DMS53 treated with DMSO at 0.1 percent for 48 hours (cell line): ENCODE measurements at regions not wholly inside any gene's neighbourhood (a gene's known extent, or its start where the extent isn't known, plus 50 kb on each side); places are given as distances from the start of the nearest gene placed in this dataset.
"Not testable (repeated sequence)": the region's sequence is repeated elsewhere in the genome, so short reads cannot be mapped to it uniquely, and the experiment has no call there.

ENCODE experiments used
- DNase-seq: peaks from one replicate; lab custom pipeline; 2025; ENCODE audit not compliant: unreplicated experiment; lab: John Stamatoyannopoulos, UW

- DNase-seq: no peak
These were observed 55.0 kb upstream of the PPP1R2C start for GRCh38 chrX:42832764-42833549.

DNA sequence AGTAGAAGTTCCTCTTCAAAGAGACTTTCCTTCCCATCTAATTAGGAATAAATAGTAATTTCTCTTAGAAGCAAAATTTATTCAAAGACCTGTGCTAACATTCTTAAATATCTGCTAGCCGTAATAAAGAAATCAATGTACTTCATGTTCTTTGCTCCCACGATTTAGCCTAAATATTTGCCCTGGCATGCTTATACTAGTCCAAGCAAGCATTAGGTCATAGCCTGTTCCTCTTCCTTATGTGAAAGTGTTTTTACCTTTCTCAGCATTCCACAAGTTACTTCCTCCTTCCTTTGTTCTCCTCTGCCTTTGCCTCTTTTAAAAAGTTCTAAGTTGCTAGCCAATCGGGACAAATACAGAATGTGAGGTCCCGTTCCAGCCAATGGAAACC lies 55.6 kb upstream of the PPP1R2C start:
- not testable (repeated sequence) for DNase-seq

DNA sequence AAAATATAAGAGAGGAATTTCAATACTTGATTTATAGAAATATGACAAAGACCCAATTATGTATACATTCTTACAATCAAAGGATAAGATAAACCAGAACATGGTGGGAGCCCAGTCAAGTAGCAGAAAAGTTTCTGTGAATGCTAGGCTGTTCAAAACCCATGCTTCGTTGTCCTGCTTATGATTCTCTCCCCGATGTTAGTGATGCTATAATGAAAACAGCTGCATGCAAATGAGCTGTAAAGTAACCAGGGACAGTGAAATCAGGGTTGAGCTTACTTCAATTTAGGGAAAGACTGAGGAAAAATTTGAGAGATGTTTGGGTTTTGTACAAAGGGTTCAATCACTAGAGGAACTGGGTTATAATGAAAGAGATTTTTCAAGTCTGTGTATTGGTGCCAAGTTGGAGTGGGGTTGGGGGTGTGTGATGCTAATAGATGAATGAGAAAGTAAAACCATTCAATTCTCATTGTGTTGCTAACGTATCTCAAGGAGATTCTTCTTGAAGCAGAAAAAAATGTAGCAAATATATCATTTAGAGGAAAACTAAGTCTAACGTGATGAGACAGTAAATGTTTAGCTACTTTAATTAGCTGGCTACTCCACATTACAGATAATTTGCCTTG lies 59.3 kb upstream of the PPP1R2C start:
- DNase-seq: no peak

DNA sequence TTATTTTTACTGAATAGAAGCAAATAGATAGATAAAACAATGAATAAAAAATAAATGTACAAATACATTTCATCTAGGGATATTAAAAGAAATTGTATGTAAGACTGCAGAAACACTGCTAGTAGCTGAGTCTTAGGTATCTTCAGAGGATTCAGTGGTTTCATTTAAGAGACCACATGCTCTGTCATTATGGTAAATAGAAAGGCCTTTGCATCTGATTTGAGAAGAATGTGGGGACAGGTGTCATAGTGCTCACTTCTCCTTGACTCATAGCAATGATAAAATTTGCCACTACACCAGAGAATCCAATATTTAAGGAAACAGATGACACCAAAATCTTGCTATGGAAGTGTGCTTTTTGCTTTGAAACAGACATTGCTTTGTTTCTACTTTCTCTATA lies 59.8 kb upstream of the PPP1R2C start:
- DNase-seq: no peak

DNA sequence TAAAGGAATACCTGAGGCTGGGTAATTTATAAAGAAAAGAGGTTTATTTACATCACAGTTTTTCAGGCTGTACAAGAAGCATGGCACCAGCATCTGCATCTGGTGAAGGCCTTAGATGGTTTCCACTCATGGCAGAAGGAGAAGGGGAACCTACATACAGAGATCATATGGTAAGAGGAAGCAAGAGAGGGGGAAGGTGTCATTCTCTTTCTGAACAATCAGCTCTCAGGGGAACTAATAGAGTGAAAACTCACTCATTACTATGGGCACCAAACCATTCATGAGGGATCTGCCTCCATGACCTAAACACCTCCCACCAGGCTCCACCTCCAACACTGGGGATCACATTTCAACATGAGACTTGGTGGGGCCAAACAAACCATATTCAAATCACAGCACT lies 61.7 kb upstream of the PPP1R2C start:
- DNase-seq: no peak

DNA sequence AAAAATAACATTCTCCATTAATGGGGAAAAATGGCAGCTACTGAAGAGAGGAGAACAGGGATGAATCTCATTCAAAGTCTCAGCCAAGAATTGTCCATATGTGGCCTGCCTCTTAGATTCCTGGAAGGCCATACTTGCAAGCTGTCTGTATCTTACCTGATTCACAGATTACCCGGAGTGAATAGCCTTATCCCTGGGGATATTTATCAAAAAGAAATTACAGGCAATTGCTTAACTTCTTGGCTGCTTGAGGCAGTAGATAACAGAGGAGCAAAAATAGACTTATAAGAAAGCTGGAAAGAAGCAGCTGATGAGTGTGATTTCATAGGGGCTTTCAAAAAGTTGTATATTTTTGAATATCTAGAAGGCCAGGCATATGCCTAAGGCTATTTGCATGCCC lies 68.8 kb upstream of the PPP1R2C start:
- DNase-seq: no peak

- no peak for DNase-seq
These were observed 77.3 kb upstream of the PPP1R2C start for GRCh38 chrX:42855259-42855658.

GRCh38 chrX:42857766-42858165 lies 79.8 kb upstream of the PPP1R2C start:
- no peak for DNase-seq

- DNase-seq: no peak
These were observed 91.0 kb upstream of the PPP1R2C start for GRCh38 chrX:42869011-42869410.

- DNase-seq: no peak
These were observed 91.9 kb upstream of the PPP1R2C start for GRCh38 chrX:42869659-42870476.

DNA sequence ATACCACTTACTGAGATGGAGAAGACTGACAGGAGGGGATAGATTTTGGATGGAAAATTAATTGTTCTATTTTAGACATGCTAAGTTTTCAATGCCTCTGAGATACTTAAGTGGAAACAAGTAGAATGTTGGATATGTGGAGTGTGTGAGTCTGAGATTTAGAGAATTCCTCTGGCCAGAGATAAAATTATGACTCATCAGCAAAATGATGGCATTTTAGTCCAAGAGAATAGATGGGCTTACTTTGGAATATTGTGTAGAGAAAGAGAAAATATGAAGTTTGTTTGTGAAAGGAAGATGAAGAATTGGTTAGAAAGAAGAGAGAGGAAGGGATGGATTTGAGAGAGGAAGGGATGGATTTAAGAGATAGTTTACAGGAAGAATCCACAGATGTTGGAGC lies 108.6 kb upstream of the PPP1R2C start:
- DNase-seq: no peak

GRCh38 chrX:42900947-42901346 lies 123.0 kb upstream of the PPP1R2C start:
- DNase-seq: no peak

- no peak for DNase-seq
These were observed 124.5 kb upstream of the PPP1R2C start for GRCh38 chrX:42902513-42902912.

DNA sequence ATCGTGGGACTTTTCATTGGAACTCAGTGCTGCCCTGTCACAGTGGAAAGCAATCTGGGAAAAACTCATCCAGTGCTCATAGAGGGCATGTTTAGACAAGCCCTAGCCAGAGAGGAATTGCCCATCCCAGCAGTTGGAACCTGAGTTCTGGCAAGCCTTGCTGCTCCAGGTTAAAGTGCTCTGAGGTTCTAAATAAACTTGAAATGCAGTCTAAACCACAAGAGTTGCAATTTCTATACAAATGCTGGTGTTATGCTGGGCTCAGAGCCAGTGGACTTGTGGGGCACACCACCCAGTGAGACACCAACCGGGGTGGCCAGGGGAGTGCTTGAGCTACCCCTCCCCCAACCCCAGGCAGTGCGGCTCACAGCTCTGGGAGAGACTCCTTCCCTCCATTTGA lies 142.8 kb upstream of the PPP1R2C start:
- no peak for DNase-seq

DNA sequence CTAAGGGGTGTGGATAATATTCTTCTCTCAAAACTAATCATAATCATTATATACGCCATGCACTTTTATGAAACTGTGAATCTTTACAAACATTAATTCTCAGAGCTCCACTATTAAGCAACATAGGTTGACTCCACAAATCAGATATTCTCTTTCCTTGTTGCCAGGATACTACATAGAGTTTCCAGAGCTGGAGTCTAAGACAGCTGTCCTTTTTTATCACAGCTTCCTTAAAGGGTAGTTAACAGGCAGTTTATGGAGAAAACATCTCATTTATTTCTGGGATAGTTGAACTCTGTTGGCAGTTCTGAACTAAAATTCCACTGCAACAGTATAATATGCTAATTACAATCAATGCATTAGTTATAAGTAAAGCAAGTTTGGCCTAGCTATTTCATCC lies 152.1 kb upstream of the PPP1R2C start:
- no peak for DNase-seq

GRCh38 chrX:42930951-42931350 lies 153.0 kb upstream of the PPP1R2C start:
- no peak for DNase-seq

DNA sequence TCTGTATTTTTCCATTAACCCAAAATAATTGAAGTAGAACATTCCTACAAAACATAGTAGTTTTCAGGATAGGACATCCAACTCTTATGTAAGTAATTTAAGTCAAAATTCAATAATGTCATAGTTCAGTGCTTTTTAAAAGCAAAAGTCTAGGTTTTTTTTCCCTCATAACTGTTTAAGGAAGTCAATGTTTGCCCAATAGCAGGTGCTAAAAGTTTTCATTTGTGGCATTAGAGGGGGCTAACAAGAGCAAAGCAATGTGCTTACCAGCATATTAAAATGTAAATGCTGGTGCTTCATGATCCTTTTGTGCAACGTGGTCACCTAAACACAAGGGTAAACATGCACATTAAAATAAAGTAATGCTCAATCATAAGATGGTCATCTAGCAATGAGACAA lies 155.2 kb upstream of the PPP1R2C start:
- DNase-seq: no peak

- no peak for DNase-seq
These were observed 156.2 kb upstream of the PPP1R2C start for GRCh38 chrX:42934020-42934726.

DNA sequence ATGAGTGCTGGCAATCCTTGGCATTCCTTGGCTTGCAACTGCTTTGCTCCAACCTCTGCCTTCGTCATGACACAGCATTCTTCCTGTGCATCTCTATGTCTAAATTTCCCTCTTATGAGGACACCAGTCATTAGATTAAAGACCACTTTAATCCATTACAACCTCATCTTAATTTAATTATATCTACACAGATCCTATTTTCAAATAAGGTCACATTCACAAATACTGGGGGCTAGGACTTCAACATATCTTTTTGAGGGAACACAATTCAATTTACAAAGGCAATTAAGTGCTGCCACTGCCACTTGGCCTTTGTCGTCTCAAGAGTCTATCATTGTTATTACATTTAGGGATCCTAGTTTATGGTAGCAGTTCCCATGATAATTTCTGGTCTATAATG lies 163.7 kb upstream of the PPP1R2C start:
- no peak for DNase-seq

GRCh38 chrX:42943051-42943974 lies 165.3 kb upstream of the PPP1R2C start:
- DNase-seq: no peak
